ENCODE measurements at regions not wholly inside any gene's neighbourhood (a gene's known extent, or its start where the extent isn't known, plus 50 kb on each side); places are given as distances from the start of the nearest gene placed in this dataset.

- TF ChIP-seq CTCF (IDR thresholded peaks at IDR 0.05) (no peak), POLR2A (IDR thresholded peaks at IDR 0.05) (no peak), POLR2AphosphoS5 (IDR thresholded peaks at IDR 0.05) (no peak)
Measured at GRCh38 chr2:220033546-220033945, 406.1 kb downstream of the SLC4A3 start.

Measured in breast epithelium (tissue), 3 donors.